GM11168 (cell line): ENCODE measurements at regions not wholly inside any gene's neighbourhood (a gene's known extent, or its start where the extent isn't known, plus 50 kb on each side); places are given as distances from the start of the nearest gene placed in this dataset.

Source experiments
- in situ Hi-C: fragments of 300-500 bp; cut with MboI; formaldehyde crosslinking; loops from one replicate; pipeline ENCODE4 v1.12.0; 2022; ENCODE audit warnings: low sequenced_read_pairs; ENCODE audit not compliant: unreplicated experiment

DNA sequence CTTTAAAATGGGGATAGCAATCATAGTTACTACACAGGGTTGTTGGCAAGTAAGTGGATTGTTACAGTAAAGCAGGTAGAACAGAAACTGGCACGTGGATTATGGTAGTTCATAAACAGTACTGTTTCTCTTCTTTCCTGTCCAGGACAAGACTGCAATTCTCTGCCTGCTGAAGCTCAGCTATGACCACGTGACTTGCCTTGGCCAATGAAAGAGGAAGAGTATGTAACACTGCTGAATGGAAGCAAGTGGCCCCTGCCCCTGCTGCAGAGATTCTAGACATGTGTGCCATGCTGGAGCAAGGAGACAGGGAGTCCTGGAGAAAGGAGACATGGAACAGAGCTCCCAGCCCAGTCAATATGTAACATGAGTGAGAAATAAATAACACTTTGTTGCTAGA lies 66.6 kb upstream of the TOX3 start:
- in situ Hi-C loops: no loop called here

DNA sequence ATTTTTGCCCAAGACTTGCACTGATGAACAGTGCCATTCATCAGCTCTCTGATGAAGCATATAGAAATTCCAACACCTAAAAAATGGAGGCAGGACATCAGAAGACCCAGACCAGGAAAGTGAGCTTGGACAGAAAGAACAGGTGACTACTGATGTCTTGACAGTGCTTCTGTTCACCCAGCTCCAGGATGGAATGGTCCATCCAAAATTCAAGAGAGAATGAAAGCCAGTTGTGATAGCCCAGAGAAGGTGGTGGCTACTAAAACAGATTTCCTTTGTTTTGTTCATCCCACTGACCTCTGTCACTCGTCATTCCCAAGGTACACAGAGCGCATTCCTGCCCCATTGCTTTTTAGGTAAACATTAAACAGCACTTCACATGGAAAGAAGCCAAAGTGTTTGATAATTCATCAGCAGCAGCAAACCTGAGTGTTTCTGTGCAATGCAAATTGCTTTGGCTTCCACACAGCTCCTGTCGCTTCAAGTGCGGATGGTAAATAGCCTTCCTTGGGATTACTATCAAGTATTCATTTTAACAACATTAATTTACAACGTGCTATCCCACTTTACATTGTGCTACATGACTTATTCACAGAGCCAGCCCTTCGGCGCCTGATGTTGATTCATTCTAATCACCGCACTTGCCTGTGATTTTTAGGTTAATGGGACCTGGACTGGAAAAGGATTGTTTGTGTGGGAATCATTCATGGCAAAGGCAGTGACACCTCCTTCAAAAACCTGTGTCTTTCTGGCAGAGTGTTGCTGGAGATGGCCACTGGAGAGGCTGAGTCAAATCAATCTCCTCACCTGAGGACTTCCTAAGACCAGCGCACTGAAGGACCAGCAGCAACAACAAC lies 65.1 kb upstream of the TOX3 start:
- in situ Hi-C loops: no loop called here

DNA sequence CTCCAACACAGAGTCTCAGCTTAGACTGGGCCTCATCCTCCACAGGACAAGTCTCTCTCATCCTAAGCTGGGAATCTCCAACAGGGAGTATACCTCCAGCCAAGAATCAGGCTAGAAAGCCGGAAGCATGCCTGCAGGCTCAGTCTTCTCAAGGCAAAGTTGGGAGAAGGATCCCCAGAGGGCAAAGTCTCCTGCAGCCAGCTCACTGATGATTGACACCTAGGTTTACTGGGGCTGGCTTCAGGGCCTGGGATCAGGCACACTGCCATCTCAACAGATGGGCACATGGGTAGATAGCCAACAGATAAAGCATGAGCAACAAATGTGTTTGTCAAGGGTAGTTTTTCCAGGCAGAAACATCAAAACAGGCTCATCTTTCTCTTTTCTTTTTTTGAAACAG lies 56.1 kb upstream of the TOX3 start:
- in situ Hi-C loops: no loop called here

DNA sequence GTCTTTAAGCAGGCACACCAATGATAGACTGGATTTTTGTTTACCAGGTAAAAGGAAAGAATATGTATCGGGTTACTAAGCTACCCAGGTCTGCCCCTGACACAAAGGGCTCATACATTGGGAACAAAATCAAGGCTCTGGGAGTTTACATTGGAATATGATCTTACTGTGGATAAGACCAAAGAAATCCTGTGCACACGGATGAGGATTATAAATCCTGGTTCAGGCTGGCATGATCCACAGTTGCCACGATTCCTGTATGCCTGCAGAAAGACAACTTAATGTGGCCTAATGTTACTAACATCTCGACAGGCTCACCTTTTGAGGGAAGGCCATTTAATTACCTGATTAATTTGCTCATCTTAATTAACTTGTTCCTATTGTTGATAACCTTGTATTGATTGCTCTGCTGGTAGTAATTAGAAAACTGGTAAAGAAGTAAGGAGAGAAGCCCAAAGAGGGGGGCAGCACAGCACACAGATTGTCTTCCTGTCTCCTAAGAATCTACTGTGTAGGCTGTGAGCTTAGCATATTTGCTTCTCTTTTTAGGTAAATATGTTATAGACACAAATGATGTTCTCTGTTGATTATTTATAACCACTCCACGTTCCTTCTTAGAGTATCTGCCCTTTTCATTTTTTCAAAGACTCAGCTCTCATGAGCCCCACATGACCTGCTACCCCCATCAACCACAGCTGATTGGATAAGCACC lies 51.0 kb upstream of the TOX3 start:
- in situ Hi-C loops: no loop called here

DNA sequence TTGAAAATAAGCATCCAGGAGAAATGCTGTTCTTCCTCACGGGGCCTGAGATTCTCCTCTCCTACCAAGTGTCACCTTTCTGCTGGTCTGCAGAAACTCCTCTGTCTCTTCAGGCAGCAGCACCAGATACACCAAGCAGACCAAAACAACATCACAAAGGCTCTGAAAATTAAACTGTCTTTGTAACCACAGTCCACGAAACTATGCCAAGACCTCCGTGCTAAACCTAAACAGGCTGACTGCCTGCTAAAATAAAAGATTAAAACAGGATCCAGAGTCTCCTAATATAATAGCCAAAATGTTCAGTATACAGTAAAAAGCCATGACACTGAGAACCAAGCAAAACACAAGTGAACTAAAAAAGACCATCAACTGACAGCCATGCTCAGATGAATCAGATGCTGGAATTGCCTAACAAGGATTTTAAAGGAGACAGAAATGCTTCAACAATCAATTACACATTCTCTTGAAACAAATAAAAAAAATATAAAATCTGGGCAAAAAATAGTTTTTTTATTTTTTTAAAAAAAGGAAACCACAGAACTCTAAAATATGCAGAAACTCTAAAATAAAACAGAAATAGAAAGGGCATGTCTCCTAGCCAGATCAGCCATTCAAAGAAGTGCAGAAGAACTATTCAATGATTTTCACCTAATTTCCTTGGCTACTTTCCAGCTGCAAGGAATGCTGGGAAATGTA lies 50.3 kb upstream of the TOX3 start:
- in situ Hi-C loops: no loop called here
